CD8-positive, alpha-beta memory T cell (primary cell): ENCODE measurements at regions not wholly inside any gene's neighbourhood (a gene's known extent, or its start where the extent isn't known, plus 50 kb on each side); places are given as distances from the start of the nearest gene placed in this dataset.
"Not testable (repeated sequence)": the region's sequence is repeated elsewhere in the genome, so short reads cannot be mapped to it uniquely, and the experiment has no call there.

ENCODE experiments used
- CTCF ChIA-PET: fragments of 350-600 bp; sonication (Branson Sonifier 250); formaldehyde crosslinking; loops from one replicate; lab custom pipeline; 2021; ENCODE audit warnings: antibody characterized with exemption; lab: Charles Lee
- POLR2A ChIA-PET: fragments of 350-600 bp; sonication (Branson Sonifier 250); formaldehyde crosslinking; loops from one replicate; lab custom pipeline; 2021; ENCODE audit warnings: antibody characterized with exemption; lab: Charles Lee
- DNase-seq, 5 donors: peaks; one replicate each; pipeline versions ENCODE4 v3.0.0 to v3.0.0-alpha.2; 2020 to 2022; ENCODE audit warnings: mixed read lengths in 1 of 5
- H3K27ac ChIP-seq: one replicate; pipeline ENCODE4 v1.7.0; 2013; ENCODE audit warnings: low read depth, mild to moderate bottlenecking, low read length, moderate library complexity
- H3K27me3 ChIP-seq: 2 replicates; pipeline ENCODE4 v1.7.0; 2013; ENCODE audit warnings: low read length, mild to moderate bottlenecking; ENCODE audit not compliant: insufficient read depth, poor library complexity, severe bottlenecking
- H3K36me3 ChIP-seq: 2 replicates; pipeline ENCODE4 v1.7.0; 2013; ENCODE audit warnings: mild to moderate bottlenecking, low read length, moderate library complexity; ENCODE audit not compliant: insufficient read depth
- H3K4me1 ChIP-seq: 2 replicates; pipeline ENCODE4 v1.7.0; 2013; ENCODE audit warnings: mild to moderate bottlenecking, low read length, moderate library complexity; ENCODE audit not compliant: insufficient read depth
- H3K4me3 ChIP-seq: 2 replicates; pipeline ENCODE4 v1.7.0; 2013; ENCODE audit warnings: mild to moderate bottlenecking, low read length
- H3K9me3 ChIP-seq: 2 replicates; pipeline ENCODE4 v1.7.0; 2013; ENCODE audit warnings: mild to moderate bottlenecking, low read length
- H3K27ac Mint-ChIP-seq, 8 donors: one replicate each; pipeline ENCODE4 v1.8.0; 2020 to 2021; ENCODE audit warnings: mixed read lengths in 8 of 8, mild to moderate bottlenecking in 6 of 8, inconsistent platforms in 3 of 8, moderate library complexity in 3 of 8
- H3K27me3 Mint-ChIP-seq, 2 donors: one replicate each; pipeline ENCODE4 v1.8.0; 2020 to 2021; ENCODE audit warnings: mixed read lengths in 2 of 2, mild to moderate bottlenecking in 1 of 2, moderate library complexity in 1 of 2
- H3K36me3 Mint-ChIP-seq, 3 donors: one replicate each; pipeline ENCODE4 v1.8.0; 2020 to 2021; ENCODE audit warnings: mixed read lengths in 3 of 3, inconsistent platforms in 1 of 3, mild to moderate bottlenecking in 1 of 3
- H3K4me1 Mint-ChIP-seq, 3 donors: one replicate each; pipeline ENCODE4 v1.8.0; 2020 to 2021; ENCODE audit warnings: mixed read lengths in 3 of 3, inconsistent platforms in 1 of 3, mild to moderate bottlenecking in 1 of 3
- H3K4me3 Mint-ChIP-seq, 7 donors: one replicate each; pipeline ENCODE4 v1.8.0; 2020 to 2021; ENCODE audit warnings: mixed read lengths in 7 of 7, mild to moderate bottlenecking in 6 of 7, moderate library complexity in 4 of 7, inconsistent platforms in 2 of 7
- H3K9me3 Mint-ChIP-seq, 5 donors: one replicate each; pipeline ENCODE4 v1.8.0; 2020 to 2022; ENCODE audit warnings: mixed read lengths in 5 of 5, mild to moderate bottlenecking in 3 of 5, moderate library complexity in 2 of 5, inconsistent platforms in 1 of 5

DNA sequence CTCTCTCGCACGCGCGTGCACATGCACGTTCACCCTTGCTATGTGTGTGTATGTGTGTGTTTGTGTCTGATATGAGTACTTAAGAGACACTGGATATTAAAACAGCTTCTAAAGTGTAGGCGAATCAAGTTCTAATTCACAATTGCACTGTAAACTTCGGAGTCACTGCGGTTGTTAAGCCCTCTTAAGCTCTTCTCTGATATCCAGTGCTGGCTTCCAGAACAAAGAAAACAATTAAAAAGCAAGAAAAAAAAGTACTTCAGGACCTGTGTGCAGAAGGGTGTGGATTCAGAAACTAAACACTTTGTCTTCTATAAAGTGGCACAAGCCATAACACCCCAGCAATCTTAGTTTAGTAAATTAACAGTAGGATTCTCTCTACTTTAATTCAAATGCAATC is 300.2 kb downstream of the PCDH7 start:
- Histone ChIP-seq H3K27me3 (no peaks in the 10 kb centered on the region), H3K36me3 (no peaks in the 10 kb centered on the region), H3K4me3 (no peak overlapping the region), H3K9me3 (no peaks in the 10 kb centered on the region), H3K4me1 (no peaks in the 10 kb centered on the region), H3K27ac (no peak overlapping the region)
- no peaks in the 10 kb centered on the region for H3K27me3 Mint-ChIP-seq
- peaks cover 0 to 3% (median 2%) of the 10 kb centered on the region in 3 donors for H3K36me3 Mint-ChIP-seq
- POLR2A ChIA-PET: no interaction called here
- CTCF ChIA-PET: interaction anchor here (1.0 kb wide), 1 partner anchor 34 kb away, joined by 3 read pairs; no protein-coding TSS in a partner anchor
- no peak overlapping the region for H3K4me3 Mint-ChIP-seq
- peak overlapping the region in 1 of 8 donors; percentile 3 for H3K27ac Mint-ChIP-seq
- DNase-seq: no peak
- H3K9me3 Mint-ChIP-seq: peaks cover 4 to 39% (median 11%) of the 10 kb centered on the region in 5 donors
- no peaks in the 10 kb centered on the region for H3K4me1 Mint-ChIP-seq

DNA sequence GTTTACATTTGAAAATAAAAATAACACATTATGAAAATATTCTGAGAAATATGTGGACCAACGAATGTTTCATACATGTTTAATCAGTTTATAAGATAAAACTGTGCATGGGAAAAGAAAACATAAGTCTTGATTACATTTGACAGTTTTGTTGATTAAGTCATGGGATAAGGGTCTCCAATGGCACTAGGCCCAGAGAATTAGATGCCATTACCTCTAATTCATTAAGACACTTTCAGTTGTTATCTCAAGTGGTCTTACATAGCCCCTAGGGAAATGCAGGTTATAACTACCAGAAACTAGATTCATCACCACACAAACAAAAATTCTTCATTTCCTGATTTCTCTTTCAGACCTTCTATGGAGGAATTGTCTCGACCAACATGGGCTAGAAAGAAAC is 300.8 kb downstream of the PCDH7 start:
- H3K9me3 ChIP-seq: no peaks in the 10 kb centered on the region
- Mint-ChIP-seq H3K4me1 (no peaks in the 10 kb centered on the region), H3K36me3 (peaks cover 0 to 3% (median 2%) of the 10 kb centered on the region in 3 donors), H3K27ac (no peak overlapping the region), H3K9me3 (peaks cover 4 to 36% (median 11%) of the 10 kb centered on the region in 5 donors), H3K4me3 (no peak overlapping the region), H3K27me3 (no peaks in the 10 kb centered on the region)
- no peak for DNase-seq
- ChIA-PET CTCF (no interaction called here), POLR2A (no interaction called here)
- H3K36me3 ChIP-seq: no peaks in the 10 kb centered on the region
- no peaks in the 10 kb centered on the region for H3K4me1 ChIP-seq
- no peaks in the 10 kb centered on the region for H3K27me3 ChIP-seq
- no peak overlapping the region for H3K4me3 ChIP-seq
- no peak overlapping the region for H3K27ac ChIP-seq

DNA sequence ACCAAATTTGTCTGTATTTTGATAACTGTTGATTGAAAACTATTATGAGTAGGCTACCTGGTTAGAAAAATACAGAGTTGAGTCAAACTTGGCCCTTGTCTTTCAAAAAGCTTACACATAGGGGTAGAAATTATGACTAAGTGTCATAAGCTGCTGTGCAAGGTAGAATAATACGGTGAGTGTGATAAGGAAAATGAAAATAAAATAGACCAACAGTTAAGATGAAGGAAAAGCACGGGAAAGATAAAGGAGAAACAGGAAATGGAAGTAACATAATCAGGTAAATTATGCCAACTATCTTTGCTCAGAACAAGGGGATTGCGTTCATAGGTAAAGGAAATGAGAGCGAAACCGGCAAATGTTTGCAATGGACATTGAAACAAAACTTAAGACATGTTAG is 302.5 kb downstream of the PCDH7 start:
- POLR2A ChIA-PET: no interaction called here
- Histone ChIP-seq H3K4me1 (no peaks in the 10 kb centered on the region), H3K9me3 (no peaks in the 10 kb centered on the region), H3K4me3 (no peak overlapping the region), H3K27ac (no peak overlapping the region), H3K36me3 (no peaks in the 10 kb centered on the region), H3K27me3 (no peaks in the 10 kb centered on the region)
- Mint-ChIP-seq H3K27me3 (no peaks in the 10 kb centered on the region), H3K9me3 (peaks cover 4 to 27% (median 7%) of the 10 kb centered on the region in 5 donors), H3K36me3 (peaks cover 0 to 2% (median 0%) of the 10 kb centered on the region in 3 donors), H3K27ac (no peak overlapping the region), H3K4me1 (no peaks in the 10 kb centered on the region), H3K4me3 (no peak overlapping the region)
- CTCF ChIA-PET: no interaction called here
- DNase-seq: no peak

DNA sequence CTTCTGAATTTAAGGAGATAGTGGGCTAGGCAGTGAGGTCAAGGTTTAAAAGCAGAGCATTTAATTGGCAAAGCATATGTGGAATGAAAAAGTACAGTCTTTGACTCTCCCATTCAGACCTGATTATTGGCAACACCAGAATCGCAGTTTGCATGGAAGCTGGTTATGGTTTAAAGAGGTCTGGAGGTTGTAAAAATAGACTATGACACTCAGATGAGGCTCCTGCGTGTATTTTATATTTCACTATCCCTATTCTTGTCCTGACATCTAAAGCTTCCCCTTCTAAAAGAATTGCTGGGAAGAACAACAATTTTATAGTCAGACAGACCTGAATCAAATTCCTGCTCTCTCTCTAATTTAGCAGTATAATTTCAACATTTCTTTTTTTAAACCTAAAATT is 302.9 kb downstream of the PCDH7 start:
- no peaks in the 10 kb centered on the region for H3K9me3 ChIP-seq
- H3K9me3 Mint-ChIP-seq: peaks cover 4 to 27% (median 7%) of the 10 kb centered on the region in 5 donors

DNA sequence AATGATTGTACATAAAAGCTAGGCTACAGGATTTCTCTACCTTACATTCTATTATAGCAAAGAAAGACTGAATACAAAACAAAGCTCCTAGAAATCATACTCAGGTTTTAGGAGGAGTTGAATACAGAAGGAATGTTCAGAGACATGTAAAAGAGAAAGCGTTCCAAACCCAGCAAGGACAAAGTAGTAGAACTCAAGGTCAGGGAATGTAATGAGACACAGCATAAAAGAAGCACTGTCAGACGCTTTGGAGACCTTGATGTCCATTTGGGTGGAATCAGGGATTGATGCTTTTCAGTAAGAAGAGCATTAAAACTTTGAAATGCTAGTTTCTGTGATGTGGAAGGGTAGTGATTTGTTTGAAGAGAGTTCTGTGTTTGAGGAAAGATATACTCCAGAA is 303.6 kb downstream of the PCDH7 start:
- DNase-seq: no peak
- Histone ChIP-seq H3K9me3 (no peaks in the 10 kb centered on the region), H3K27ac (no peak overlapping the region), H3K27me3 (no peaks in the 10 kb centered on the region), H3K4me1 (no peaks in the 10 kb centered on the region), H3K4me3 (no peak overlapping the region), H3K36me3 (no peaks in the 10 kb centered on the region)
- no peaks in the 10 kb centered on the region for H3K27me3 Mint-ChIP-seq
- no peak overlapping the region for H3K4me3 Mint-ChIP-seq
- peaks cover 4 to 27% (median 7%) of the 10 kb centered on the region in 5 donors for H3K9me3 Mint-ChIP-seq
- POLR2A ChIA-PET: no interaction called here
- H3K4me1 Mint-ChIP-seq: no peaks in the 10 kb centered on the region
- CTCF ChIA-PET: no interaction called here
- peaks cover 0 to 2% (median 0%) of the 10 kb centered on the region in 3 donors for H3K36me3 Mint-ChIP-seq
- H3K27ac Mint-ChIP-seq: no peak overlapping the region

More for the DNA sequence above, 302.9 kb downstream of the PCDH7 start:
- CTCF ChIA-PET: no interaction called here
- Histone ChIP-seq H3K4me3 (no peak overlapping the region), H3K4me1 (no peaks in the 10 kb centered on the region), H3K36me3 (no peaks in the 10 kb centered on the region), H3K27me3 (no peaks in the 10 kb centered on the region), H3K27ac (no peak overlapping the region)
- DNase-seq: no peak
- no peak overlapping the region for H3K4me3 Mint-ChIP-seq
- no peaks in the 10 kb centered on the region for H3K4me1 Mint-ChIP-seq
- POLR2A ChIA-PET: no interaction called here
- no peak overlapping the region for H3K27ac Mint-ChIP-seq
- H3K27me3 Mint-ChIP-seq: no peaks in the 10 kb centered on the region
- peaks cover 0 to 2% (median 0%) of the 10 kb centered on the region in 3 donors for H3K36me3 Mint-ChIP-seq

DNA sequence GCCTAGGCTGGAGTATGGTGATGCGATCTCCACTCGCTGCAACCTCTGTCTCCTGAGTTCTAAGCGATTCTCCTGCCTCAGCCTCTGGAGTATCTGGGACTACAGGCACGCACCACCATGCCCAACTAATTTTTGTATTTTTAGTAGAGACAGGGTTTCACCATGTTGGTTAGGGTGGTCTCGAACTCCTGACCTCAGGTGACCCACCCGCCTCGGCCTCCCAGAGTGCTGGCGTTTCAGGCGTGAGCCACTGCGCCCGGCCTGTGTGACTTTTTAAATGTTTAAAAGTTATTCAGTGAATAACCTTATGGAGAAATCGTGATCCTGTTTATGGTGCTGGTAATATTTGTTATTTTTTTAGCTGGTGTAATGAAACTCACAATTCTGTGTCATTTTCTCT is 304.6 kb downstream of the PCDH7 start:
- H3K9me3 ChIP-seq, H3K36me3 Mint-ChIP-seq, H3K27ac ChIP-seq, H3K4me3 ChIP-seq, H3K27me3 Mint-ChIP-seq, H3K27me3 ChIP-seq, H3K4me3 Mint-ChIP-seq, H3K4me1 Mint-ChIP-seq, H3K4me1 ChIP-seq, POLR2A ChIA-PET, DNase-seq, CTCF ChIA-PET, H3K27ac Mint-ChIP-seq, H3K36me3 ChIP-seq: not testable (repeated sequence)
- H3K9me3 Mint-ChIP-seq: peaks cover 0 to 27% (median 7%) of the 10 kb centered on the region in 5 donors

DNA sequence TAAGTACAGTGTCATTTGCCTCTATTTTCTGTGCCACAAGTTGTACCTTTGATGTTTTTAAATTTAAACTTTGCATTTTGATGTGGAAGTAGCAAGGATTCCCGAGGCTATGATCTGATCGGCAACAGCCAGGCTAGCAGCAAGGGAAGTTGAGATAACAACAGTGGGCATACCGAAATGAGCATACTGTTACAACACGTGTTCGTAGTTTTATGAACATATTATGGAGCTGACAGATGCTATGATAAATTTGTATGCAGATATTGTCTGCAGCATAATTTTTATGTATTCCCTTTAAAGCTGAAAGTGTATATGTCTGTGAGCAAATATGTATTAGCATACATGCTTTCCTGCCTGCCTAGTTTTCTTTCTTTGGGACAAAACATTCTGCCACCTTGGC is 306.1 kb downstream of the PCDH7 start:
- Mint-ChIP-seq H3K9me3 (peaks cover 0 to 17% (median 5%) of the 10 kb centered on the region in 5 donors), H3K4me3 (no peak overlapping the region), H3K4me1 (no peaks in the 10 kb centered on the region), H3K36me3 (no peaks in the 10 kb centered on the region), H3K27ac (no peak overlapping the region), H3K27me3 (no peaks in the 10 kb centered on the region)
- POLR2A ChIA-PET: no interaction called here
- CTCF ChIA-PET: no interaction called here
- Histone ChIP-seq H3K36me3 (no peaks in the 10 kb centered on the region), H3K9me3 (no peaks in the 10 kb centered on the region), H3K27me3 (no peaks in the 10 kb centered on the region), H3K4me3 (no peak overlapping the region), H3K4me1 (no peaks in the 10 kb centered on the region), H3K27ac (no peak overlapping the region)
- DNase-seq: no peak

DNA sequence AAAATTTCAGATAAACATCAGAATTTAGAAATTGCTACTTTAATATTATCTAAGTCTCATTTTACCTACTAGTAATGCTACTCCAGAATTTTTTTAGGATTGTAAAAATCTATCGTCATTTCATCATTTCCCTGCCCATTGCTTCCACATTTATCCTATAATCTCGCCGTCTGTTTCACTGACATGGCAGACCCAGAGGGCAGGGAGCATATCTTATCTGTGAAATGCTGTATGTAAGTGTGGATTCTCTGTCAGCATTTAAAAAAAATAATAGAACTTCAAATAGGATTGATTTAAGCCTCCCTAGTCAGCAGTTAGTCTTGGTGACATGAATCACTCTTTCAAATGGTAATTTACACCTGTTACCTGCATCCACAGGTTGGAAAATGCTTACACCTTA is 314.4 kb downstream of the PCDH7 start:
- DNase-seq: no peak
- H3K36me3 Mint-ChIP-seq: no peaks in the 10 kb centered on the region
- Histone ChIP-seq H3K27me3 (no peaks in the 10 kb centered on the region), H3K27ac (no peak overlapping the region), H3K4me1 (no peaks in the 10 kb centered on the region), H3K36me3 (no peaks in the 10 kb centered on the region), H3K9me3 (no peaks in the 10 kb centered on the region), H3K4me3 (no peak overlapping the region)
- CTCF ChIA-PET: no interaction called here
- H3K27ac Mint-ChIP-seq: no peak overlapping the region
- POLR2A ChIA-PET: no interaction called here
- no peak overlapping the region for H3K4me3 Mint-ChIP-seq
- H3K9me3 Mint-ChIP-seq: peaks cover 2 to 8% (median 5%) of the 10 kb centered on the region in 5 donors
- H3K4me1 Mint-ChIP-seq: no peaks in the 10 kb centered on the region
- H3K27me3 Mint-ChIP-seq: peaks cover 0 to 1% of the 10 kb centered on the region in 2 donors

DNA sequence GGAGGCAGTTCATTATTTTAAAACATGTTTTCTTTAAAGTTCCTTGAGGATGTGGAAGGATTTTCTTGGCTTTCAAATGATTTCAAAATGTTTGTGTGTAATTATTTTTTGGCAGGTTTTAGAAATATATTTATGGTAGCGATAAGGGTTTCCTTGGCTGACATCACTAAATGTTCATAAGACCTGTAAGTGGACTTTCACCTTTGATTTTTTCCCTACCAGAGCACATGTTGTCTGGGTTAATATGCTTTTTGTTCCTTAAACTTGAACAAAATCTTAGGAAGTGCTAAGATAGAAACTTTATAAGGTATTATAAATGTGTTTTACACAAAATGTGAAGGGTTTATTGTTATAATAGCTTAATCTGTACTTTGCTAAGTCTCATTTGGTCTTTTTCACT is 315.6 kb downstream of the PCDH7 start:
- Histone ChIP-seq H3K9me3 (no peaks in the 10 kb centered on the region), H3K4me3 (no peak overlapping the region), H3K36me3 (no peaks in the 10 kb centered on the region), H3K27ac (no peak overlapping the region), H3K4me1 (no peaks in the 10 kb centered on the region), H3K27me3 (no peaks in the 10 kb centered on the region)
- Mint-ChIP-seq H3K27ac (no peak overlapping the region), H3K4me1 (no peaks in the 10 kb centered on the region), H3K36me3 (no peaks in the 10 kb centered on the region), H3K4me3 (no peak overlapping the region), H3K27me3 (peaks cover 0 to 1% of the 10 kb centered on the region in 2 donors), H3K9me3 (peaks cover 2 to 8% (median 4%) of the 10 kb centered on the region in 5 donors)
- DNase-seq: no peak
- POLR2A ChIA-PET: no interaction called here
- CTCF ChIA-PET: no interaction called here
